ENCODE measurements at regions not wholly inside any gene's neighbourhood (a gene's known extent, or its start where the extent isn't known, plus 50 kb on each side); places are given as distances from the start of the nearest gene placed in this dataset.

DNA sequence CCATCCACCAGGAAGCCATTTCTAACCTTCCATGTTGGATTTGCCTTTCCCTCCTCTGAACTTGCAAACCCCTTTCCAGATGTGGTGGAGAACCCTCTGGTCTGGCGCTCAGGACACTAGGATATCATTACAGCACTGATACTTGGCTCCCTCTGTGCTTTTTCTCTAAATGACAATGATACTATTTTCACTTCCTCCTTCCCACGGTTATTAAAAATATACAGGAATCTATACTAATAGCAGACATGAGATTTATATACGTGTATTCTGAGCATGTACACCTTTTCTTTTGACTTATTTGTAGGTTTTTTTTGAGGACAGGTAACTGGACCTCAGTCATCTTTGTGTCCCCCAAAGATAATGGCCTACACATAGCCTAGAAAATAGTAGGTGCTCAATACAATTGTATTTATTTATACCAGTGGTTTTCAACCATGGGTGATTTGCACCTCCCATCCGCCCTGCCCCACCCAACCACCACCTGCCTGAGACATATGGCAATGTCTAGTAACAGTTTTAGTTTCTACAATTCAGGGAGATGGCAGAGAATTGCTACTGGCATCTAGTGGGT lies 60.4 kb upstream of the PLAC8 start:
- no peak overlapping the region for H3K9ac ChIP-seq (ENCODE audit: low read length)
- TF ChIP-seq, protein P1, sequence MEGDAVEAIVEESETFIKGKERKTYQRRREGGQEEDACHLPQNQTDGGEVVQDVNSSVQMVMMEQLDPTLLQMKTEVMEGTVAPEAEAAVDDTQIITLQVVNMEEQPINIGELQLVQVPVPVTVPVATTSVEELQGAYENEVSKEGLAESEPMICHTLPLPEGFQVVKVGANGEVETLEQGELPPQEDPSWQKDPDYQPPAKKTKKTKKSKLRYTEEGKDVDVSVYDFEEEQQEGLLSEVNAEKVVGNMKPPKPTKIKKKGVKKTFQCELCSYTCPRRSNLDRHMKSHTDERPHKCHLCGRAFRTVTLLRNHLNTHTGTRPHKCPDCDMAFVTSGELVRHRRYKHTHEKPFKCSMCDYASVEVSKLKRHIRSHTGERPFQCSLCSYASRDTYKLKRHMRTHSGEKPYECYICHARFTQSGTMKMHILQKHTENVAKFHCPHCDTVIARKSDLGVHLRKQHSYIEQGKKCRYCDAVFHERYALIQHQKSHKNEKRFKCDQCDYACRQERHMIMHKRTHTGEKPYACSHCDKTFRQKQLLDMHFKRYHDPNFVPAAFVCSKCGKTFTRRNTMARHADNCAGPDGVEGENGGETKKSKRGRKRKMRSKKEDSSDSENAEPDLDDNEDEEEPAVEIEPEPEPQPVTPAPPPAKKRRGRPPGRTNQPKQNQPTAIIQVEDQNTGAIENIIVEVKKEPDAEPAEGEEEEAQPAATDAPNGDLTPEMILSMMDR (IDR thresholded peaks at IDR 0.05; ENCODE audit: insufficient read depth, low read length, poor library complexity, severe bottlenecking), result no peak
- no peak for TF ChIP-seq EZH2phosphoT487 (conservative IDR thresholded peaks at IDR 0.05; ENCODE audit: low read length)
- H3K36me3 ChIP-seq (ENCODE audit: low read length), result no peaks in the 10 kb centered on the region
- no peak overlapping the region for H3K4me3 ChIP-seq (ENCODE audit: insufficient read depth, low read length, poor library complexity, severe bottlenecking)
- no peak overlapping the region for H3K4me2 ChIP-seq (ENCODE audit: low read depth, low read length, poor library complexity, severe bottlenecking)
- H3K9me3 ChIP-seq (ENCODE audit: insufficient read depth, low read length), result no peaks in the 10 kb centered on the region
- no peak overlapping the region for H2AFZ ChIP-seq (ENCODE audit: low read depth, low read length, severe bottlenecking)
- H3K27me3 ChIP-seq (ENCODE audit: low read length), result no peaks in the 10 kb centered on the region
- H3F3A ChIP-seq (ENCODE audit: insufficient read depth), result no peaks in the 10 kb centered on the region
- H3K9me2 ChIP-seq (replicated peaks; ENCODE audit: insufficient read depth, low read length), result no peaks in the 10 kb centered on the region
- no peaks in the 10 kb centered on the region for H4K20me1 ChIP-seq (ENCODE audit: low read depth, low read length)
- no peaks in the 10 kb centered on the region for H3K79me2 ChIP-seq (ENCODE audit: insufficient read depth, low read length)
- no peak overlapping the region for H3K27ac ChIP-seq (ENCODE audit: low read depth, low read length)

DNA sequence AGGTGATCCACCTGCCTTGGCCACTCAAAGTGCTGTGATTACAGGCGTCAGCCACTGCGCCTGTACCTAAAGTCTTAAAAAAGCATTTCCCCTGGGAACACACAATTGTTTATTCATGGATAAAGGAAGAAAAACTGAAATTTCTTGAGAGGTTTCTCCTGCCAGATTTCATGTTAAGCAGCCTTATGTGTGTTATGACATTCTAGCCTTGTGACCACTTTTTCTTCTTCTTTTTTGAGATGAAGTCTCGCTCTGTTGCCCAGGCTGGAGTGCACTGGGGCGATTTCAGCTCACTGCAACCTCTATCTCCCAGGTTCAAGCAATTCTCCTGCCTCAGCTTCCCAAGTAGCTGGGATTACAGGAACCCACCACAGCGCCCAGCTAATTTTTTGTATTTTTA lies 57.8 kb upstream of the PLAC8 start:
- H3K9me3 ChIP-seq (ENCODE audit: insufficient read depth, low read length), result no peaks in the 10 kb centered on the region
- H3K27ac ChIP-seq (ENCODE audit: low read depth, low read length), result no peak overlapping the region
- TF ChIP-seq, protein P1 (IDR thresholded peaks at IDR 0.05; ENCODE audit: insufficient read depth, low read length, poor library complexity, severe bottlenecking), result no peak
- no peak for TF ChIP-seq EZH2phosphoT487 (conservative IDR thresholded peaks at IDR 0.05; ENCODE audit: low read length)
- no peaks in the 10 kb centered on the region for H3K27me3 ChIP-seq (ENCODE audit: low read length)
- H3K79me2 ChIP-seq (ENCODE audit: insufficient read depth, low read length), result no peaks in the 10 kb centered on the region
- no peaks in the 10 kb centered on the region for H3K36me3 ChIP-seq (ENCODE audit: low read length)
- H4K20me1 ChIP-seq (ENCODE audit: low read depth, low read length), result no peaks in the 10 kb centered on the region
- H2AFZ ChIP-seq (ENCODE audit: low read depth, low read length, severe bottlenecking), result no peak overlapping the region
- H3K4me3 ChIP-seq (ENCODE audit: insufficient read depth, low read length, poor library complexity, severe bottlenecking), result no peak overlapping the region
- H3K9me2 ChIP-seq (replicated peaks; ENCODE audit: insufficient read depth, low read length), result no peaks in the 10 kb centered on the region
- no peak overlapping the region for H3K9ac ChIP-seq (ENCODE audit: low read length)
- H3F3A ChIP-seq (ENCODE audit: insufficient read depth), result no peaks in the 10 kb centered on the region
- no peak overlapping the region for H3K4me2 ChIP-seq (ENCODE audit: low read depth, low read length, poor library complexity, severe bottlenecking)

DNA sequence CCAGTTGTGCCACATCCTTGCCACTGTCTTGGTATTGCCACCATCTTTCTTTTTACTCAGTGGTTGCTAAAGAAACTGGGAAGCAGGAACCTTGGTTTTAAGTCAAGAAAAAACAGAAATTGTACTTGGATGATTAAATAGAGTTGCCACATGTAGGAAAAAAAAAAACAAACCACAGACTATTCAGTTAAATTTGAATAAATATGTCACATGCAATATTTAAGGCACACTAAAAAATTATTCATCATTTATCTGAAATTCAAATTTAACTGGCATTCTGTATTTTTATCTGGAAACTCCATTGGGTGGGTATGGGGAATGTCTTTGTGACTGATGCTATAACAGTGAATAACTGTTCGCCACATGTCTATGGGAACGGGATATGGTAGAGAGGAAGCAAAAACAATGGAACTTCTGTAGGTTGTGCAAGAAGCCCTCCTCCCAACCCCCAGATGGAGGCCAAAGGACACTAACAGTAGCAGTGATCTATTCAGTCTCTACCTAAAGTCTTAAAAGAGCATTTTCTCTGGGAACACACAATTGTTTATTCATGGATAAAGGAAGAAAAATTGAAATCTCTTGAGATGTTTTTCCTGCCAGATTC lies 57.0 kb upstream of the PLAC8 start:
- H4K20me1 ChIP-seq (ENCODE audit: low read depth, low read length), result no peaks in the 10 kb centered on the region
- no peaks in the 10 kb centered on the region for H3K36me3 ChIP-seq (ENCODE audit: low read length)
- H3K4me2 ChIP-seq (ENCODE audit: low read depth, low read length, poor library complexity, severe bottlenecking), result no peak overlapping the region
- H3K27me3 ChIP-seq (ENCODE audit: low read length), result no peaks in the 10 kb centered on the region
- no peaks in the 10 kb centered on the region for H3K79me2 ChIP-seq (ENCODE audit: insufficient read depth, low read length)
- TF ChIP-seq EZH2phosphoT487 (conservative IDR thresholded peaks at IDR 0.05; ENCODE audit: low read length), result no peak
- TF ChIP-seq, protein P1 (IDR thresholded peaks at IDR 0.05; ENCODE audit: insufficient read depth, low read length, poor library complexity, severe bottlenecking), result no peak
- no peak overlapping the region for H2AFZ ChIP-seq (ENCODE audit: low read depth, low read length, severe bottlenecking)
- no peaks in the 10 kb centered on the region for H3K9me2 ChIP-seq (replicated peaks; ENCODE audit: insufficient read depth, low read length)
- no peak overlapping the region for H3K27ac ChIP-seq (ENCODE audit: low read depth, low read length)
- H3K4me3 ChIP-seq (ENCODE audit: insufficient read depth, low read length, poor library complexity, severe bottlenecking), result no peak overlapping the region
- H3F3A ChIP-seq (ENCODE audit: insufficient read depth), result no peaks in the 10 kb centered on the region
- H3K9ac ChIP-seq (ENCODE audit: low read length), result no peak overlapping the region
- H3K9me3 ChIP-seq (ENCODE audit: insufficient read depth, low read length), result no peaks in the 10 kb centered on the region

Measured in SU-DHL-6 (cell line).